ENCODE measurements at regions not wholly inside any gene's neighbourhood (a gene's known extent, or its start where the extent isn't known, plus 50 kb on each side); places are given as distances from the start of the nearest gene placed in this dataset.

- DNase-seq (ENCODE audit: low spot score): no peak
Observed at GRCh38 chr2:42871372-42871771, 79.0 kb upstream of the HAAO start.

- DNase-seq (ENCODE audit: low spot score): no peak
Observed at GRCh38 chr2:42868874-42869273, 76.5 kb upstream of the HAAO start.

GRCh38 chr2:42868096-42868495, 75.7 kb upstream of the HAAO start:
- DNase-seq (ENCODE audit: low spot score): no peak

GRCh38 chr2:42867093-42868065, 75.0 kb upstream of the HAAO start:
- no peak for DNase-seq (ENCODE audit: low spot score)

- no peak for DNase-seq (ENCODE audit: low spot score)
Observed at GRCh38 chr2:42865884-42866881, 73.8 kb upstream of the HAAO start.

- no peak for DNase-seq (ENCODE audit: low spot score)
Observed at GRCh38 chr2:42864641-42865280, 72.4 kb upstream of the HAAO start.

- no peak for DNase-seq (ENCODE audit: low spot score)
Observed at GRCh38 chr2:42864222-42864621, 71.8 kb upstream of the HAAO start.

- DNase-seq (ENCODE audit: low spot score): no peak
Observed at GRCh38 chr2:42863751-42864150, 71.4 kb upstream of the HAAO start.

- DNase-seq (ENCODE audit: low spot score): no peak
Observed at GRCh38 chr2:42863320-42863719, 70.9 kb upstream of the HAAO start.

- no peak for DNase-seq (ENCODE audit: low spot score)
Observed at GRCh38 chr2:42862669-42863185, 70.3 kb upstream of the HAAO start.

GRCh38 chr2:42861321-42861720, 68.9 kb upstream of the HAAO start:
- DNase-seq (ENCODE audit: low spot score): no peak

- DNase-seq (ENCODE audit: low spot score): no peak
Observed at GRCh38 chr2:42860319-42861094, 68.1 kb upstream of the HAAO start.

GRCh38 chr2:42859791-42860190, 67.4 kb upstream of the HAAO start:
- no peak for DNase-seq (ENCODE audit: low spot score)

- peak; percentile 76 for DNase-seq (ENCODE audit: low spot score)
Observed at GRCh38 chr2:42859006-42859552, 66.7 kb upstream of the HAAO start.

GRCh38 chr2:42858140-42859005, 66.0 kb upstream of the HAAO start:
- no peak for DNase-seq (ENCODE audit: low spot score)

- no peak for DNase-seq (ENCODE audit: low spot score)
Observed at GRCh38 chr2:42856891-42857632, 64.7 kb upstream of the HAAO start.

- DNase-seq (ENCODE audit: low spot score): no peak
Observed at GRCh38 chr2:42856106-42856860, 63.9 kb upstream of the HAAO start.

- no peak for DNase-seq (ENCODE audit: low spot score)
Observed at GRCh38 chr2:42855221-42855970, 63.0 kb upstream of the HAAO start.
